Mesendoderm (in vitro differentiated cells): ENCODE measurements at regions not wholly inside any gene's neighbourhood (a gene's known extent, or its start where the extent isn't known, plus 50 kb on each side); places are given as distances from the start of the nearest gene placed in this dataset.
A peak's percentile ranks its signal among the peaks of the same experiment; 100 is the strongest.

Experiments
- DNase-seq: peaks from one replicate; pipeline ENCODE4 v3.0.0; 2013
- H2AK5ac ChIP-seq: 2 replicates; pipeline ENCODE4 v1.6.1; 2013; ENCODE audit warnings: low read length, inconsistent platforms
- H2BK120ac ChIP-seq: 2 replicates; pipeline ENCODE4 v1.6.1; 2013; ENCODE audit warnings: low read depth, mild to moderate bottlenecking, low read length, moderate library complexity, mixed read lengths
- H2BK15ac ChIP-seq: replicated peaks from 2 replicates; pipeline ENCODE4 v1.6.1; 2013; ENCODE audit warnings: low read depth, mild to moderate bottlenecking, moderate library complexity
- H2BK5ac ChIP-seq: 2 replicates; pipeline ENCODE4 v1.6.1; 2013; ENCODE audit warnings: low read length, inconsistent platforms
- H3K18ac ChIP-seq: 2 replicates; pipeline ENCODE4 v1.6.1; 2013; ENCODE audit warnings: mild to moderate bottlenecking, low read length, mixed read lengths
- H3K23ac ChIP-seq: one replicate; pipeline ENCODE4 v1.6.1; 2013; ENCODE audit warnings: low read length
- H3K27ac ChIP-seq: 2 replicates; pipeline ENCODE4 v1.5.1; 2013; ENCODE audit warnings: low read depth, mild to moderate bottlenecking, inconsistent platforms, low read length, moderate library complexity
- H3K27me3 ChIP-seq: 2 replicates; pipeline ENCODE4 v1.6.1; 2013; ENCODE audit warnings: low read length, control low read depth, mild to moderate bottlenecking, inconsistent platforms; ENCODE audit not compliant: insufficient read depth, poor library complexity
- H3K36me3 ChIP-seq: 2 replicates; pipeline ENCODE4 v1.6.1; 2013; ENCODE audit warnings: low read length, inconsistent platforms; ENCODE audit not compliant: control insufficient read depth, insufficient read depth
- H3K4ac ChIP-seq: one replicate; pipeline ENCODE4 v1.6.1; 2013; ENCODE audit warnings: low read depth, mild to moderate bottlenecking, low read length, moderate library complexity
- H3K4me1 ChIP-seq: 2 replicates; pipeline ENCODE4 v1.6.1; 2013; ENCODE audit warnings: low read depth, low read length, inconsistent platforms; ENCODE audit not compliant: control insufficient read depth
- H3K4me2 ChIP-seq: 2 replicates; pipeline ENCODE4 v1.6.1; 2013; ENCODE audit warnings: low read length
- H3K4me3 ChIP-seq: 2 replicates; pipeline ENCODE4 v1.5.1; 2013; ENCODE audit warnings: mild to moderate bottlenecking, low read length
- H3K56ac ChIP-seq: one replicate; pipeline ENCODE4 v1.6.1; 2013; ENCODE audit warnings: low read length
- H3K79me1 ChIP-seq: 2 replicates; pipeline ENCODE4 v1.6.1; 2013; ENCODE audit warnings: low read length, inconsistent platforms
- H3K79me2 ChIP-seq: 2 replicates; pipeline ENCODE4 v1.6.1; 2013; ENCODE audit warnings: mild to moderate bottlenecking, low read length; ENCODE audit not compliant: control insufficient read depth, insufficient read depth
- H3K9ac ChIP-seq: 2 replicates; pipeline ENCODE4 v1.6.1; 2013; ENCODE audit warnings: low read length, inconsistent platforms
- H4K5ac ChIP-seq: one replicate; pipeline ENCODE4 v1.6.1; 2013; ENCODE audit warnings: low read length
- H4K8ac ChIP-seq: one replicate; pipeline ENCODE4 v1.6.1; 2013; ENCODE audit warnings: low read depth, mild to moderate bottlenecking, control low read depth, low read length, moderate library complexity
- WGBS: extraction: QIAGEN DNeasy Blood & Tissue Kit; methylation state at CpG from one replicate; pipeline ENCODE4 v1.1.7; 2013; ENCODE audit warnings: low lambda C conversion rate, missing lambda C conversion rate; ENCODE audit not compliant: insufficient coverage; ENCODE audit errors: extremely low coverage; 5-methylcytosine and 5-hydroxymethylcytosine counted together

DNA sequence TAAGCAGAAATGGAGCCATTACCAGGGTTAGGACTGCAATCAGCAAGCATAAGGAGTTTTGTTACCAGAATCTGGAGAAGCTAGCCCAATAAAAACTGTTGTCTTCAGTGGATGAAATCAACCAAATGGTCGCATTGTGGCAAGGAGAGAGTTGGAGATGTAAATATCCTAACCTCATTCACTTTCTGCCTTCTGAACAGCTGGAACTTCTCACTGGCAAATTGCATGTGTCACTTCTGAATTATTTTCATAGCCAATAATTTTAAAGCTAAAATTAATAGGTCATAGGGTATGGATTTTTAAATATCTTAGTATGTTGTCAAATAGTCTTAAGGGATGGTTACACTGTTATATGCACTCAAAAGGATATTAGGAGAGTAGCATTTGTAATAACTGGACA, 121.6 kb downstream of the SUCNR1 start:
- Histone ChIP-seq H3K36me3 (no peaks in the 10 kb centered on the region), H3K56ac (no peak overlapping the region), H3K4me3 (no peak overlapping the region), H3K23ac (no peak overlapping the region), H3K27ac (no peak overlapping the region), H3K18ac (no peak overlapping the region), H3K79me1 (no peaks in the 10 kb centered on the region), H4K8ac (no peak overlapping the region), H3K4me1 (no peaks in the 10 kb centered on the region), H4K5ac (no peak overlapping the region), H3K79me2 (no peaks in the 10 kb centered on the region), H2BK15ac (no peak overlapping the region), H2AK5ac (no peak overlapping the region), H3K9ac (no peak overlapping the region), H3K27me3 (no peaks in the 10 kb centered on the region), H2BK5ac (no peak overlapping the region), H2BK120ac (no peak overlapping the region), H3K4me2 (no peak overlapping the region), H3K4ac (no peak overlapping the region)
- no peak for DNase-seq
- no CpG with 5 or more reads among the region's 1 CpG for WGBS

DNA sequence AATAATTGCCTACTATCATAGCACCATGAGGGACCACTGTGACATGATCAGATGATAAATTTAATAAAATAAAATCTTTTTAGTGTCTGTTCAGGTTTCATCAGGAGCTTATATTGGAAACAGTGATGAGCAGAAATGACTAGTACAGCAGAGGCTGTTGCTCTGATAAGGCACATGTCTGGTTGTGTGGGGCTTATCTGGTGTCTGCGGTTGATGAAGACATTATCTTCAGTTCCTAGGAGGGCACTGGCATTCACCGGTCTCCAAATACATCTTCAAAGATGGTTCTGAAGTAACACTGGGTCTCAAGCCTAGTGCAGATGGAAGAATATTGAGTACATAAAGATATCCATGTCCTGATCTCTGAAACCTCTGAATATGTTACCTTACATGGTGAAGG, 125.3 kb downstream of the SUCNR1 start:
- H4K8ac ChIP-seq: no peak overlapping the region
- H3K4me2 ChIP-seq: no peak overlapping the region
- no peak overlapping the region for H3K4ac ChIP-seq
- H2BK15ac ChIP-seq: no peak overlapping the region
- H3K36me3 ChIP-seq: no peaks in the 10 kb centered on the region
- H3K27me3 ChIP-seq: no peaks in the 10 kb centered on the region
- H3K27ac ChIP-seq: no peak overlapping the region
- DNase-seq: no peak
- H3K79me2 ChIP-seq: no peaks in the 10 kb centered on the region
- no peaks in the 10 kb centered on the region for H3K4me1 ChIP-seq
- no peak overlapping the region for H2BK120ac ChIP-seq
- H2AK5ac ChIP-seq: no peak overlapping the region
- no peak overlapping the region for H3K23ac ChIP-seq
- no peak overlapping the region for H3K4me3 ChIP-seq
- H4K5ac ChIP-seq: no peak overlapping the region
- no peak overlapping the region for H3K56ac ChIP-seq
- no CpG with 5 or more reads among the region's 2 CpGs for WGBS
- H2BK5ac ChIP-seq: no peak overlapping the region
- H3K79me1 ChIP-seq: no peaks in the 10 kb centered on the region
- no peak overlapping the region for H3K9ac ChIP-seq
- H3K18ac ChIP-seq: no peak overlapping the region

DNA sequence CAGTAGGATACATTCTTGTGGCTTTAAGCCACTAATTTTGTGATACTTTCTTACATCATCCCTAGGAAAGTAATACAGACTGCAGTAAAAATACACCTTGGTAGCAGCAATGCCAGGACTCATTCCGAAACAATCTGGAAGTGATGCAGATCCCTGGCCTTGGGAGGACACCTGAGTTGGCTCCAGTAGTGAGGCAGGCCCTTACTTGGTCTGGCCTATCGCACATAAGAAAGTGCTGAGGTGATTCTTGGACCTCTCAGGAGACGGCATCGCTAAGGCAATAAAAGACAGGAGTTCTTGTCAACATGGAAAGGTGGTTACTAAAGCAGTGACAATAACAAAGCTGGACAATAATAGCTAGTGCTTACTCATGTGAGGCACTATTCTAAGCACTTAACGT, 126.5 kb downstream of the SUCNR1 start:
- H3K4me1 ChIP-seq: no peaks in the 10 kb centered on the region
- no peak overlapping the region for H2BK15ac ChIP-seq
- no peaks in the 10 kb centered on the region for H3K79me2 ChIP-seq
- no peaks in the 10 kb centered on the region for H3K79me1 ChIP-seq
- H3K4me3 ChIP-seq: no peak overlapping the region
- H3K23ac ChIP-seq: no peak overlapping the region
- H2BK120ac ChIP-seq: no peak overlapping the region
- no peak overlapping the region for H3K18ac ChIP-seq
- no peaks in the 10 kb centered on the region for H3K27me3 ChIP-seq
- no peak overlapping the region for H3K4ac ChIP-seq
- WGBS: no CpG with 5 or more reads among the region's 5 CpGs
- H3K27ac ChIP-seq: no peak overlapping the region
- no peaks in the 10 kb centered on the region for H3K36me3 ChIP-seq
- H4K5ac ChIP-seq: no peak overlapping the region
- no peak overlapping the region for H3K56ac ChIP-seq
- DNase-seq: no peak
- no peak overlapping the region for H3K9ac ChIP-seq
- no peak overlapping the region for H2AK5ac ChIP-seq
- H4K8ac ChIP-seq: no peak overlapping the region
- no peak overlapping the region for H3K4me2 ChIP-seq
- no peak overlapping the region for H2BK5ac ChIP-seq

DNA sequence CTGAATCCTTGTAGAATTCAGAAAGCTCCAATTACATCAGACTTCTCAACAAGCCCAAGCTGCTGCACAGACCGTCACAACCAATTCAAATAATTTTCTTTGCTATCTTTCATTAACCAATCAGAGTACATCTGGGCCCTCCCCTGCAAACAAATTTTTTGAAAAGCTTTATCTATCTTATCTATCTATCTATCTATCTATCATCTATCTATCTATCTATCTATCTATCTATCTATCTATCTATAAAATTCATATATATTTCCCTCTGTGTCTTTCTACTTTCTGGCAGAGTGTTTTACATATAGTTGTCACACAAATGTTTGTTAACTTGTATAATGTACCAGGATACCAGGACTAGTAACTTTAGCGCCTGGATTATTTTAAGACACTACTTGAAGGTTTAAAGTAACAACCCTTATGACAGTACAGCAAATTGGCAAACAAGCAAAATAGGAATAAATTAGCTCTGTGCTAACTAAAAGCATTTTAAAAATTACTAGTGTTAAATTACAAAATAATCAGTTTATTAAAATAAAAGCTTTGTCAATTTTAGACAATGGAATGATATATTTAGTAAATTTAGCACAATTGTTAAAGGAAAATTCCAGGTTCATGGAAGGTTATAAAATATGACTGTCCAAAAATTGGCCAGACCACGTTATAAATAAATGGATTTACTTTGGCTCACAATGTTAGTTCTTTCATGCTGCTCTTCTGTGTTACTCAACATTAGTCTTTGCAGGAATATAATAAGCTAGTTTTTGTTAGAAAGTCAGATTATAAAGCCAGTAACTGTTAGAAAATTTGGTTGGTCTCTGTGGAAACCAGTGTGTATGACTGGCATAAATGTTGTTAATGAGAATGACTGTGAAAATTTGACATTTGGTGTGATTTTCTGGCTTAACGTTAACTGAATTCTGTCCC, 138.6 kb downstream of the SUCNR1 start:
- H2BK15ac ChIP-seq: no peak overlapping the region

DNA sequence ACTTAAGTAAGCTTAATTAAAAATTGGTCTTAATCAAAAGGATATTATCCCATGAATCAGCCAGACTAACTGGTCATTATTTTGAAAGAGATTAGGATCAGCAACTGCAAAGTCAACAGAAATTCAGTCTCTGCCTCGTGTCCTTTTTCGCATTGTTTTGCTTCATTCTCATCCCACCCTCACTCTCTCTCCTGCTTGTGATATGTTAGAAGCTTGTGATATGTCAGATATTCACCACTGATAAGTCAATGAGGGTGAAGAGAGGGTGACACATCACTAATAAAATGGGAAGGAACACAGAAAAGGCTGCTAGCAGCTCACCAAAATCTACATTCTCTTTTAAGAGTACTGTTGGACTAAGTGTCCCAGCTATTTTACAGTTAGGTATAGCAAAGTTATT, 146.1 kb downstream of the SUCNR1 start:
- no peak overlapping the region for H2AK5ac ChIP-seq
- H2BK15ac ChIP-seq: no peak overlapping the region
- no peak overlapping the region for H4K8ac ChIP-seq
- WGBS: no CpG with 5 or more reads among the region's 2 CpGs
- no peaks in the 10 kb centered on the region for H3K79me1 ChIP-seq
- no peak overlapping the region for H3K9ac ChIP-seq
- no peak overlapping the region for H3K18ac ChIP-seq
- H3K27ac ChIP-seq: no peak overlapping the region
- no peak overlapping the region for H3K56ac ChIP-seq
- no peak overlapping the region for H2BK120ac ChIP-seq
- H3K4me1 ChIP-seq: peaks cover 2% of the 10 kb centered on the region
- no peak overlapping the region for H3K4ac ChIP-seq
- no peaks in the 10 kb centered on the region for H3K36me3 ChIP-seq
- H4K5ac ChIP-seq: no peak overlapping the region
- H3K23ac ChIP-seq: no peak overlapping the region
- no peaks in the 10 kb centered on the region for H3K79me2 ChIP-seq
- peak; percentile 33 for DNase-seq
- H2BK5ac ChIP-seq: no peak overlapping the region
- H3K4me2 ChIP-seq: no peak overlapping the region
- no peaks in the 10 kb centered on the region for H3K27me3 ChIP-seq
- no peak overlapping the region for H3K4me3 ChIP-seq

More for the DNA sequence above, 138.6 kb downstream of the SUCNR1 start:
- Histone ChIP-seq H3K27me3 (no peaks in the 10 kb centered on the region), H3K79me2 (no peaks in the 10 kb centered on the region), H3K9ac (no peak overlapping the region), H4K5ac (no peak overlapping the region), H3K23ac (no peak overlapping the region), H3K4ac (no peak overlapping the region), H2AK5ac (no peak overlapping the region), H3K36me3 (no peaks in the 10 kb centered on the region), H3K27ac (no peak overlapping the region), H2BK120ac (no peak overlapping the region), H4K8ac (no peak overlapping the region), H3K4me2 (no peak overlapping the region), H3K4me1 (no peaks in the 10 kb centered on the region), H3K79me1 (no peaks in the 10 kb centered on the region), H2BK5ac (no peak overlapping the region), H3K18ac (no peak overlapping the region), H3K56ac (no peak overlapping the region), H3K4me3 (no peak overlapping the region)
- DNase-seq: no peak
- WGBS: no CpG with 5 or more reads among the region's 4 CpGs
